Nephron (organoid): ENCODE measurements at regions not wholly inside any gene's neighbourhood (a gene's known extent, or its start where the extent isn't known, plus 50 kb on each side); places are given as distances from the start of the nearest gene placed in this dataset.

Experiments
- H3K27ac Mint-ChIP-seq, 3 experiments: 2 replicates each; pipeline ENCODE4 v1.8.0; 2020; ENCODE audit warnings: mixed read lengths in 3 of 3, mild to moderate bottlenecking in 2 of 3, moderate library complexity in 1 of 3
- H3K27me3 Mint-ChIP-seq: 2 replicates; pipeline ENCODE4 v1.8.0; 2021; ENCODE audit warnings: low read depth, mild to moderate bottlenecking, moderate library complexity, mixed read lengths
- H3K36me3 Mint-ChIP-seq: 2 replicates; pipeline ENCODE4 v1.8.0; 2020; ENCODE audit warnings: low read depth, mixed read lengths
- H3K4me1 Mint-ChIP-seq: 2 replicates; pipeline ENCODE4 v1.8.0; 2020; ENCODE audit warnings: mixed read lengths
- H3K4me3 Mint-ChIP-seq, 3 experiments: 2 replicates each; pipeline ENCODE4 v1.8.0; 2020; ENCODE audit warnings: mild to moderate bottlenecking in 3 of 3, mixed read lengths in 3 of 3, moderate library complexity in 2 of 3
- H3K9me3 Mint-ChIP-seq: 2 replicates; pipeline ENCODE4 v1.8.0; 2020; ENCODE audit warnings: mixed read lengths
- CTCF ChIP-seq, 3 experiments: fragments of 200-600 bp; sonication (generic); IDR thresholded peaks; one replicate each; pipeline ENCODE4 v1.5.0; 2021; ENCODE audit warnings: antibody characterized with exemption in 3 of 3; ENCODE audit not compliant: unreplicated experiment in 3 of 3

GRCh38 chr4:176583278-176583677 is 209.4 kb downstream of the VEGFC start:
- H3K4me3 Mint-ChIP-seq = no peak overlapping the region
- H3K9me3 Mint-ChIP-seq = peaks cover 5% of the 10 kb centered on the region
- no peaks in the 10 kb centered on the region for H3K36me3 Mint-ChIP-seq
- H3K4me1 Mint-ChIP-seq = no peaks in the 10 kb centered on the region
- no peak overlapping the region for H3K27ac Mint-ChIP-seq
- no peak for TF ChIP-seq CTCF (IDR thresholded peaks at IDR 0.05; ENCODE audit: unreplicated experiment in 3 of 3)
- H3K27me3 Mint-ChIP-seq = no peaks in the 10 kb centered on the region

- Mint-ChIP-seq H3K9me3 (peaks cover 5% of the 10 kb centered on the region), H3K36me3 (no peaks in the 10 kb centered on the region), H3K4me1 (no peaks in the 10 kb centered on the region), H3K4me3 (no peak overlapping the region), H3K27ac (no peak overlapping the region), H3K27me3 (no peaks in the 10 kb centered on the region)
- no peak for TF ChIP-seq CTCF (IDR thresholded peaks at IDR 0.05; ENCODE audit: unreplicated experiment in 3 of 3)
Measured at GRCh38 chr4:176584031-176584606, 208.6 kb downstream of the VEGFC start.

- H3K36me3 Mint-ChIP-seq = no peaks in the 10 kb centered on the region
- no peak overlapping the region for H3K4me3 Mint-ChIP-seq
- peak overlapping the region in 1 of 3 experiments; percentile 1 for H3K27ac Mint-ChIP-seq
- H3K9me3 Mint-ChIP-seq = peaks cover 11% of the 10 kb centered on the region
- no peaks in the 10 kb centered on the region for H3K27me3 Mint-ChIP-seq
- TF ChIP-seq CTCF (IDR thresholded peaks at IDR 0.05; ENCODE audit: unreplicated experiment in 3 of 3) = no peak
- no peaks in the 10 kb centered on the region for H3K4me1 Mint-ChIP-seq
Measured at GRCh38 chr4:176587920-176588319, 204.8 kb downstream of the VEGFC start.

- no peaks in the 10 kb centered on the region for H3K27me3 Mint-ChIP-seq
- H3K9me3 Mint-ChIP-seq = peaks cover 11% of the 10 kb centered on the region
- no peaks in the 10 kb centered on the region for H3K36me3 Mint-ChIP-seq
- no peak for TF ChIP-seq CTCF (IDR thresholded peaks at IDR 0.05; ENCODE audit: unreplicated experiment in 3 of 3)
- no peak overlapping the region for H3K4me3 Mint-ChIP-seq
- no peak overlapping the region for H3K27ac Mint-ChIP-seq
- H3K4me1 Mint-ChIP-seq = no peaks in the 10 kb centered on the region
Measured at GRCh38 chr4:176588436-176588835, 204.3 kb downstream of the VEGFC start.

GRCh38 chr4:176592976-176593670 is 199.6 kb downstream of the VEGFC start:
- Mint-ChIP-seq H3K4me3 (no peak overlapping the region), H3K4me1 (no peaks in the 10 kb centered on the region), H3K27ac (no peak overlapping the region), H3K9me3 (peaks cover 6% of the 10 kb centered on the region), H3K36me3 (no peaks in the 10 kb centered on the region), H3K27me3 (no peaks in the 10 kb centered on the region)
- no peak for TF ChIP-seq CTCF (IDR thresholded peaks at IDR 0.05; ENCODE audit: unreplicated experiment in 3 of 3)

GRCh38 chr4:176593943-176594342 is 198.8 kb downstream of the VEGFC start:
- Mint-ChIP-seq H3K27me3 (no peaks in the 10 kb centered on the region), H3K9me3 (peaks cover 6% of the 10 kb centered on the region), H3K4me3 (no peak overlapping the region), H3K4me1 (no peaks in the 10 kb centered on the region), H3K36me3 (no peaks in the 10 kb centered on the region), H3K27ac (no peak overlapping the region)
- TF ChIP-seq CTCF (IDR thresholded peaks at IDR 0.05; ENCODE audit: unreplicated experiment in 3 of 3) = no peak
